Stimulated activated CD8-positive, alpha-beta memory T cell treated with anti-CD3 and anti-CD28 coated beads, Interleukin-4, amount 100 ng/mL, for 48 hours (primary cell): ENCODE measurements at regions not wholly inside any gene's neighbourhood (a gene's known extent, or its start where the extent isn't known, plus 50 kb on each side); places are given as distances from the start of the nearest gene placed in this dataset.
"Not testable (repeated sequence)": the region's sequence is repeated elsewhere in the genome, so short reads cannot be mapped to it uniquely, and the experiment has no call there.

Source experiments
- DNase-seq: peaks from one replicate; pipeline ENCODE4 v3.0.0-alpha.2; 2020

- no peak for DNase-seq
Measured at GRCh38 chr11:16528639-16529038, 172.3 kb upstream of the SOX6 start.

- DNase-seq: no peak
Measured at GRCh38 chr11:16527525-16528246, 171.3 kb upstream of the SOX6 start.

DNA sequence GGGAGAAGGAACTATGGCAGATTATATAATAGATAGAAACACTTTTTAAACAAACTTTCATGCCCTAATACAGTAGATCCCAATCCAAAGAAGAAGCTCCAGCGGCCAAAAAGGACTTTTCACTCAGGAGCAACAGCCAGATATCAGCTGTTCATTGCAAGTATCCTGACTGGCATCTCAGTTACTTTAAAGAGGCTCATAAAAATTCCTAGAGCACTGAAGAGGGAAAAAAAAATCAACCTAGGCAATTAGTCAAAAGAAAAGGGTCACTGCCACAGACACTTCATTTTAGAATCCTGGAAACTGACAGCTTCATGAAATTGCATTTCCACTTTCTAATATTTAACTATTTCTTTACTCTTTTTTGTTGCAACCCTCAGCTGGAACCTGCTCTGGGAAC, 170.6 kb upstream of the SOX6 start:
- DNase-seq: no peak

DNA sequence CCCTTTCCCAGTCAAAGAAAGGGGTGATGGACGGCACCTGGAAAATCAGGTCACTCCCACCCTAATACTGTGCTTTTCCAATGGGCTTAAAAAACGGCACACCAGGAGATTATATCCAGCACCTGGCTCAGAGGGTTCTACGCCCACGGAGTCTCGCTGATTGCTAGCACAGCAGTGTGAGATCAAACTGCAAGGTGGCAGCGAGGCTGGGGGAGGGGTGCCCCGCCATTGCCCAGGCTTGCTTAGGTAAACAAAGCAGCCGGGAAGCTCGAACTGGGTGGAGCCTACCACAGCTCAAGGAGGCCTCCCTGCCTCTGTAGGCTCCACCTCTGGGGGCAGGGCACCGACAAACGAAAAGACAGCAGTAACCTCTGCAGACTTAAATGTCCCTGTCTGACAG, 164.4 kb upstream of the SOX6 start:
- not testable (repeated sequence) for DNase-seq

GRCh38 chr11:16512899-16513241, 156.5 kb upstream of the SOX6 start:
- DNase-seq: no peak

- no peak for DNase-seq
Measured at GRCh38 chr11:16512198-16512898, 156.0 kb upstream of the SOX6 start.

DNA sequence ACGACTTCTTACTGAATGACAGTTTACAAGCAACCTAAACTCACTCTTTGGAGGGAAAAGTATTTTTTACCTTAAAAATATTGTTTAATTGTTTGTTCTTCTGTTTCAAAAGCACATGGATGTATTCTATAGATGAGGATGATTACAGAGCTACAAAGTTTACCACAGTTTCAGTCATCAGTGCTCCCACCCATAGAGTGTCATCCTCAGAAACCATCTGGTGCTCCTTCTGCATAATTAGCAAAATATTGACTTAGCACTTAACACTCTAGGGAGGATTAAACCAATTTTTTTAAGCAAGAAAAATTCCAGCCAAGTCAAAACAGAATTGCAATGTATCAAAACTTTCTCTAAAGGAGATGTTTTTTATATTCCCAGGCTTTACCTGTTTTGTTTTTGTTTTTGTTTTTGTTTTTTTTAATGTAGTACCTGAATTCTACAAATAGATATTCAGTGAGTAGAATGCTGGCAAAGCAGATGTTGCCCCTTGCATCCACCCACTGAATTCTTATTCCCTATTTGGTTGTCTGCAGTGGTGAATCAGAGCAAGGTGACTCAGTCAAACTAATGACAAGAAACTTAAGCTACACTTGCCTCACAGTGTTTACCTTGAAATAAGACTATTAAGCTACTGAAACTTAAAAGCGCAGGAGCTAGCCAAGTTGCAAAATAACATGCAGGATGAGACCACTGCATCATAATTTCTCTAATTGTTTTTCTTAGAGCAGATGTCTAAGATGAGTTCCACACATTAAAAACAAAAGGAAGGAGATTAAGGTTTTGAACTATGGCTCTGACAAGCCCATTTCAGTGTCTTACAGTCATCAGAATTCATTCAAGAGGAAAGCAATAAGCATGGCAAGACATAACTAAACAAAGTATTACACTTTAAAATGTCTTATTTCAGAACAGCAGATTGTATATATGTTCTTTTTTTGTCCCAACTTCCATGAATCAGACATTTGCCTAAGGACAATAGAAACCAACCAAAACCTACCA, 155.1 kb upstream of the SOX6 start:
- no peak for DNase-seq

- no peak for DNase-seq
Measured at GRCh38 chr11:16505481-16505880, 149.1 kb upstream of the SOX6 start.

DNA sequence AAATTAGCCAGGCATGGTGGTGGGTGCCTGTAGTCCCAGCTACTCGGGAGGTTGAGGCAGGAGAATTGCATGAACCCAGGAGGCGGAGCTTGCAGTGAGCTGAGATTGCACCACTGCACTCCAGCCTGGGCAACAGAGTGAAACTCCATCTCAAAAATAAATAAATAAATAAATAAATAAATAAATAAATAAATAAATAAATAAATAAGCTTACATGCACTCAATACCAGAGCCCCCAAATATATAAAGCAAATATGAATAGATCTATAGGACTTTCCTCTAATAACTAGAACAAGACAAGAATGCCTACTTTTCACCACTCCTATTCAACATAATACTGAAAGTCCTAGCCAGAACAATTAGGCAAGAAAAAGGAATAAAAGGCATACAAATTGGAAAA, 147.5 kb upstream of the SOX6 start:
- DNase-seq: not testable (repeated sequence)

DNA sequence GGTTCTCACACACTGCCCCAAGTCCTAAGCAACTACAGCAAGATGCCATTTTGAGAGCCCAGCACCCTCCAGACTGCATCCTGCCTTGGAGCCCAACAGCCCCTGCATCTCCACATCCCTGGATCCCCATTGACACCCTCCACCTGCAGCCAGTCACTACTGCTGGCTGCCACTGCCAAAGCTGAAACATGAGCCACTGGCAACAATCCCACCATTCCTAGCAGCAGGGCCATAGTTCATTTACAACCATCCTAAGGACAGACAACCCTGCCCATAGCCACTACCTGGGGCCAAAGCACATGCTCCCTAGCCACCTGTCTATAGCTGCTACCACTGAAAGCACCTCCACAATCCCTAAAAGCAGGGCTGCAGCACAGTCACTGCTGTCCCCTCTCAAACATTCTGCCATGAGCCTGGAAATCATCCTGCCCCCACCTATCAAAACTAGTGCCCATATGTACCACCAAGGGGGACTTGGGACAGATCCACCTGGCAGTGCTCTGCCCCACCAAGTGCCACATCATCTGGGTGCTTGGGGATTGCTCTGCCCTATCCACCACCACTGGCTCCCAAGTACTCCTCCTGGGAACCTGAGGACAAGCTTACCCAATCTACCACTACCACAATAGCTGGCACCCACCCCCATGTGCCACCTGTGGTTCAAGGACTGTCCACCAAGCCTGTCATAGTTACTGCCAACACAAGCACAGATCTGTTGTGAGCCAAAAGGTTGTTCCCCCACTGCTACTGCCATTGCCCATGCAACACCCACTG, 138.8 kb upstream of the SOX6 start:
- no peak for DNase-seq

GRCh38 chr11:16484434-16484833, 128.1 kb upstream of the SOX6 start:
- DNase-seq: no peak

GRCh38 chr11:16474659-16475058, 118.3 kb upstream of the SOX6 start:
- DNase-seq: no peak

- DNase-seq: no peak
Measured at GRCh38 chr11:16469968-16470367, 113.6 kb upstream of the SOX6 start.

- DNase-seq: no peak
Measured at GRCh38 chr11:16468735-16469453, 112.5 kb upstream of the SOX6 start.

GRCh38 chr11:16460508-16460907, 104.2 kb upstream of the SOX6 start:
- DNase-seq: no peak

DNA sequence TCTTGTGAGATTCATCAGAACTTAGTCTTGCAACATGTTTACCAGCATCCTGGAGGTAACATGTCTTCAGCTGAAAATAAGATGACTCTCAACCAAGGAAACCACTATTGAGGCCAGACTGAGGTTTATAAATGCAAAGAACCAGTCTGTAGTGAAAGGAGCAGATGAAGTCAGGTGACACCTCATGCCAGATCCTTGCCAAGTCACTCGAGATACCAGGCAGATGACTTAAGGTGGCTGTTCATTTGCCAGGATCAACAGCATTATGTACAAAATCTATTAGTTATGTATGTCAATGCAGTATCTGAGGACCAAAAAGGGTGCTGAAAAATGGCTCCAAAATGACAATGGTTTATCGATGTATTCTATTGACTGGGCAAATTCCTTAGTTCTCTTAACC, 100.0 kb upstream of the SOX6 start:
- no peak for DNase-seq

DNA sequence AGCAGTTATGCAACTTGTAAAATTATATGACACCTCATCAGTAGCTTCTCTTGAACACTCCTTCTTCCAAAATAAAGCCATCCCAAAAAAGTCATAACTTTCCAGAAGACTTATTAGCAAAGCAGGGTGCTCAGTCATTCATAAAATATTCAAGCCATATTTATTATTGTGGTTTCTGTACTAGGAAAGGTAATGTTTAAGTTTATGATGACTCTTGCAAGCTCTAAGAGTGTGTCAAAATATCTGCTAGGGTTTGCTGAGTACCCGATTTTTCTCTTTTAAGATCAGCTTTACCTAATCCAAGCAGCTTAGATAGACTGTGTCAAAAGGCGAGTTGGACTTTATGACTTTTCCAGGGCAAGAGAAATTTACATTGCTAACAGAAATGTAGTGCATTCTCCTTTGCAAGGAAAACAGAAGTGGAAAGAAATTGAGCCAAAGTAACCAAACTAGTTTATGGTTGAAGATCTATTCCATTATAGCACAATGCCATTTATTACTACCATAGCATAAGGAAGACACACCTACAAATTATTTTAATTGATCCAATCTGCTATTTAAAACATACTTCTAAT, 98.0 kb upstream of the SOX6 start:
- no peak for DNase-seq

GRCh38 chr11:16448123-16448717, 91.9 kb upstream of the SOX6 start:
- no peak for DNase-seq

GRCh38 chr11:16441461-16441860, 85.1 kb upstream of the SOX6 start:
- no peak for DNase-seq

DNA sequence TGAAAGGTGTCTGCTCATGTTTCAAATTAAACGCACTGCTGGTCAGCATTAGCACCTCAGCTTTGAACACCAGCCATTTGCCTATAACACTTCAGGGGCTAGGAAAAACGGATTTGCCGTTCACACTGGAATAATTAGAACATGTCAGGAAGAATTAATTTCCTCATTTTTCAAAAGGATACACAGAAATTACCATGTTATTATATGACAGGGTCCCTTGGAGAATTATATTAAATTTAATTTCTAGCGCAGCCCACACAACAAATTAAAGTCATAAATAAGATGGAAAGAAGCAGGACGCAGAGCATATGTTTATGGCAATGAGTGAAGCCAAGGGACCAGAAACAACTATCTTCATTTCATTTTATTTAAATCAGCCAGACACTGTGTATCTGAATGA, 83.8 kb upstream of the SOX6 start:
- DNase-seq: no peak

DNA sequence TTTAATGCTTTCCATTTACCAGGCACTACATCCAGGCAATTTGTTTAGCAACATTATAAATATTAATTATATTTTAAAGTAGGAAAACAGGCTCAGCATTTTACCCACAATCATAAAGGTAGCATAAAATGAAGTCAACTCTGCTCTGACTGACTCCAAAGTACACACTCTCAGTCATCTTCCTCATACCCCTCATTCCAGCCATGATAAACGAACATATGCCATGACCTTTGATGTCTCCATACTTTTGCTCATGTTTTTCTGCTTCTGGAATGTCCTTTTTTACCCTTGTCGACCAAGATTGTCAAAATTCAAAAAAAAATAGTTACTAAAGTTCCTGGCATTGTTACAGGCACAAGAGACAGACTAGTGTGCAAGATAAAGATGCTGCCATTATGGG, 77.7 kb upstream of the SOX6 start:
- no peak for DNase-seq
